ENCODE measurements at regions not wholly inside any gene's neighbourhood (a gene's known extent, or its start where the extent isn't known, plus 50 kb on each side); places are given as distances from the start of the nearest gene placed in this dataset.

DNA sequence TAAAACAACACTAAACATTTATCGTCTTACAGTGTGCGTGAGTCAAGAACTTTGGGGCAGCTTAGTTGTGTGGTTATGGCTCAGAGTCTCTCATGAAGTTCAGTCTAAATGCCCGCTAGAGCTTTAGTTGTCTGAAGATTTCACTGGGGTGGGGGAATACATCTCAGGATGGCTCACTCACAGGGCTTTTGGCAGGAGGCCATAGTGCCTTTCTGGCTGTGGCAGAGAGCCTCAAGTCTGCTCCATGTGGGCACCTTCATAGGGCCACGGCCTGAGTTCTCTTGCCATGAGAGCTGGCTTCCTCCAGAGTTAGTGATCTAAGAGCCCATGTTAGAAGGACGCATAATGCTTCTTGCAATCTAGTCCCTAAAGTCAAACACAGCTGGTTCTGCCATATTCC lies 258.8 kb upstream of the NUDT12 start:
- intact Hi-C loops (cut with micrococcal nuclease): no loop called here
- H3K4me3 Mint-ChIP-seq: no peak overlapping the region
- H3K36me3 Mint-ChIP-seq (ENCODE audit: low read depth): no peaks in the 10 kb centered on the region
- no peaks in the 10 kb centered on the region for H3K27me3 Mint-ChIP-seq
- H3K9me3 Mint-ChIP-seq: peaks cover 3% of the 10 kb centered on the region
- no peaks in the 10 kb centered on the region for H3K4me1 Mint-ChIP-seq (ENCODE audit: low read depth)
- no peak overlapping the region for H3K27ac Mint-ChIP-seq

DNA sequence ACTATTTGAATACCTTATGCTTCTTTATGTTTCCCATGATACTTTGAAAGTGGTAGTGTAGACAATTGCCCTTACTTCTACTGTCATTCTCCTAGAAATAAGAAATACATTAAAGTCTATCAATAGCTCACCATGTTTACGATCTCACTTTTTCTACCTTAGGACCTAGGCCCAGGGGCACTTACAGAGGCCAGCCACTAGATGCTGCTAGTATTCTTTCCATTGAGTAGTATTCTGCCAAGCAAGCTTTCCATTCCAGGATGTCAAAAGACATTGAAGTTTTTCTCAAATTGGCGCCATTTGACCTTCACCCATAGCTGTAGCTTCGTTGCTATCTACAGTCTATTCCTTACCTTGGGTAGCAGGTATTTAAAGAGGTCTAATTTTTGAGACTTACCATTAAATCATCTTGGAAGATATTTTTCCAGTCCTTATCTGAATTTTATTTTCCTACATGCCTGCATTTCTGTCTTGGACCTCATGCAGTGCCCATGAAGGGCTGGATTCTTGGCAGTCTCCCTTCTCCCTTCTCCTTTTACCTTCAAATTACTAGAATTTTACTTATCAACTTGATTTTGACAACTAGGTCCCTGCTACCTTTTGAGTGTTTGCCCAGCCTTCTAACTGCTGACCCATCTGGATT lies 246.0 kb upstream of the NUDT12 start:
- intact Hi-C loops (cut with micrococcal nuclease): no loop called here
- Mint-ChIP-seq H3K27ac (no peak overlapping the region), H3K9me3 (no peaks in the 10 kb centered on the region), H3K27me3 (no peaks in the 10 kb centered on the region), H3K4me1 (ENCODE audit: low read depth) (no peaks in the 10 kb centered on the region), H3K4me3 (no peak overlapping the region), H3K36me3 (ENCODE audit: low read depth) (no peaks in the 10 kb centered on the region)

GRCh38 chr5:103804711-103805110 lies 242.1 kb upstream of the NUDT12 start:
- intact Hi-C loops (cut with micrococcal nuclease): no loop called here
- no peak overlapping the region for H3K4me3 Mint-ChIP-seq
- no peaks in the 10 kb centered on the region for H3K9me3 Mint-ChIP-seq
- H3K36me3 Mint-ChIP-seq (ENCODE audit: low read depth): no peaks in the 10 kb centered on the region
- no peaks in the 10 kb centered on the region for H3K27me3 Mint-ChIP-seq
- H3K27ac Mint-ChIP-seq: no peak overlapping the region
- no peaks in the 10 kb centered on the region for H3K4me1 Mint-ChIP-seq (ENCODE audit: low read depth)

- intact Hi-C loops (cut with micrococcal nuclease): no loop called here
- Mint-ChIP-seq H3K27ac (no peak overlapping the region), H3K36me3 (ENCODE audit: low read depth) (no peaks in the 10 kb centered on the region), H3K27me3 (no peaks in the 10 kb centered on the region), H3K4me1 (ENCODE audit: low read depth) (no peaks in the 10 kb centered on the region), H3K4me3 (no peak overlapping the region), H3K9me3 (peaks cover 16% of the 10 kb centered on the region)
Observed at GRCh38 chr5:103801681-103802080, 239.1 kb upstream of the NUDT12 start.

- no peaks in the 10 kb centered on the region for H3K4me1 Mint-ChIP-seq (ENCODE audit: low read depth)
- H3K36me3 Mint-ChIP-seq (ENCODE audit: low read depth): no peaks in the 10 kb centered on the region
Observed at GRCh38 chr5:103800741-103801495, 238.3 kb upstream of the NUDT12 start.

GRCh38 chr5:103793595-103794182 lies 231.1 kb upstream of the NUDT12 start:
- Mint-ChIP-seq H3K4me1 (ENCODE audit: low read depth) (no peaks in the 10 kb centered on the region), H3K27me3 (no peaks in the 10 kb centered on the region), H3K9me3 (peaks cover 65% of the 10 kb centered on the region), H3K36me3 (ENCODE audit: low read depth) (no peaks in the 10 kb centered on the region), H3K27ac (no peak overlapping the region), H3K4me3 (no peak overlapping the region)
- intact Hi-C loops (cut with micrococcal nuclease): no loop called here

More at GRCh38 chr5:103800741-103801495, 238.3 kb upstream of the NUDT12 start:
- Mint-ChIP-seq H3K4me3 (no peak overlapping the region), H3K27ac (no peak overlapping the region), H3K9me3 (peaks cover 16% of the 10 kb centered on the region), H3K27me3 (no peaks in the 10 kb centered on the region)
- intact Hi-C loops (cut with micrococcal nuclease): no loop called here

DNA sequence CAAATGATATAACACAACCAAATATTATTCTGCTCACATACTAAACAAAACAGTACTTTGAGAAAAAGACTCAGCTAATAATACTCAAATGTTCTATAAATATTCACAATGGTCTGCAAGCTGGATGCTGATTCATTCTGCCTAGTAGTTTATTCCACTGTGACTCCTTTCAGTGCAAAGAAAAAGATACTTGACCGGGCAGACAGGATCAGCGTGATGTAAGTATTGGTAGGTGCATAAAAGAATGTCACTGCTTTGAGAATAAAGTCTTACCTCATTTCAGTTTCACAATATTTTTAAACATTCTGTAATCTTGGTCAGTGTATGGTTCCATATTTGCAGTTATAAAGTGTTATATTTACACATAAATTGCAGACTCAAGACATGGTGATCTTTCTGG lies 223.0 kb upstream of the NUDT12 start:
- intact Hi-C loops (cut with micrococcal nuclease): no loop called here
- Mint-ChIP-seq H3K27ac (no peak overlapping the region), H3K9me3 (peaks cover 17% of the 10 kb centered on the region)

DNA sequence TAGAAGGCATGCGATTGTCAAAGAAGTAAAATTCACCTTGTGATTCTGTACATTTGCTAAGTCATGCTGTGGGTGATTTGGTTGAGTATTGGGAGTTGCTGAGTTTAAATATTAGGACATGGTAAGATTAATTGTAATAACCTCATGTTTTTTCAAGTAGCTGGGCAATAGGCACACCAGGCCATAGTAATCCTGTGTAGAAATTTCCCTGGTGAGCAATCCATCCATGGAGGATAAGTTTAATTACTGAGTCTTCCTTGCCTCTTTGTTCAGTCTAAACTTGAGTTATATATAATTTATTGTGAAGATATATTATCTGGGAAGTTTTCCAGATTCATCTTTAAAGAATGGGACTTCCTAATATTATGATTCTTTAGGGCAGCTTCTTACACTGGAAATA lies 221.1 kb upstream of the NUDT12 start:
- peaks cover 5% of the 10 kb centered on the region for H3K9me3 Mint-ChIP-seq
- no peak overlapping the region for H3K27ac Mint-ChIP-seq
- no peaks in the 10 kb centered on the region for H3K36me3 Mint-ChIP-seq (ENCODE audit: low read depth)
- intact Hi-C loops (cut with micrococcal nuclease): no loop called here
- no peak overlapping the region for H3K4me3 Mint-ChIP-seq
- no peaks in the 10 kb centered on the region for H3K27me3 Mint-ChIP-seq
- H3K4me1 Mint-ChIP-seq (ENCODE audit: low read depth): no peaks in the 10 kb centered on the region

More for the DNA sequence above, 223.0 kb upstream of the NUDT12 start:
- Mint-ChIP-seq H3K4me1 (ENCODE audit: low read depth) (no peaks in the 10 kb centered on the region), H3K27me3 (no peaks in the 10 kb centered on the region), H3K4me3 (no peak overlapping the region), H3K36me3 (ENCODE audit: low read depth) (no peaks in the 10 kb centered on the region)

DNA sequence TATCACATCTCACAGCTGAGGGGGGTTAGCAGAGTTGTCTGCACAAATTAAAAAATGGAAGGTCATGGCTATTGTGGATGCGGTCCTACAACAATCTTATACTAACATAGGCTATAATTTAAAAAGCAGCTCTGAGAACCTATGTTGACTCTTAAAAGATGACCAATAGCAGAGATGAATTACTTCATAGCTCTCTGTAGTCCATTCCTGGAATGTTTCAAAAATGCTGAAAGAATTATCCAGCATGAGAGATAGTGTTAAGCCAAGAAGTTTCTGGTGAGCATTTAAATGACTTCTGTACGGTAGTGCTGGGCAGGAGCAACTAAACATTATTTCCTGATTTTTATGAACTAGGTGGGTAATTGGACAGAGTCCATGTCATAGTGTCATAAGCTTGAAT lies 218.2 kb upstream of the NUDT12 start:
- H3K4me3 Mint-ChIP-seq: no peak overlapping the region
- no peak overlapping the region for H3K27ac Mint-ChIP-seq
- intact Hi-C loops (cut with micrococcal nuclease): no loop called here
- no peaks in the 10 kb centered on the region for H3K36me3 Mint-ChIP-seq (ENCODE audit: low read depth)
- no peaks in the 10 kb centered on the region for H3K27me3 Mint-ChIP-seq
- H3K9me3 Mint-ChIP-seq: peaks cover 26% of the 10 kb centered on the region
- no peaks in the 10 kb centered on the region for H3K4me1 Mint-ChIP-seq (ENCODE audit: low read depth)

GRCh38 chr5:103774721-103775120 lies 212.1 kb upstream of the NUDT12 start:
- peaks cover 55% of the 10 kb centered on the region for H3K9me3 Mint-ChIP-seq
- H3K27me3 Mint-ChIP-seq: no peaks in the 10 kb centered on the region
- intact Hi-C loops (cut with micrococcal nuclease): no loop called here
- no peaks in the 10 kb centered on the region for H3K4me1 Mint-ChIP-seq (ENCODE audit: low read depth)
- H3K4me3 Mint-ChIP-seq: no peak overlapping the region
- no peak overlapping the region for H3K27ac Mint-ChIP-seq
- no peaks in the 10 kb centered on the region for H3K36me3 Mint-ChIP-seq (ENCODE audit: low read depth)

DNA sequence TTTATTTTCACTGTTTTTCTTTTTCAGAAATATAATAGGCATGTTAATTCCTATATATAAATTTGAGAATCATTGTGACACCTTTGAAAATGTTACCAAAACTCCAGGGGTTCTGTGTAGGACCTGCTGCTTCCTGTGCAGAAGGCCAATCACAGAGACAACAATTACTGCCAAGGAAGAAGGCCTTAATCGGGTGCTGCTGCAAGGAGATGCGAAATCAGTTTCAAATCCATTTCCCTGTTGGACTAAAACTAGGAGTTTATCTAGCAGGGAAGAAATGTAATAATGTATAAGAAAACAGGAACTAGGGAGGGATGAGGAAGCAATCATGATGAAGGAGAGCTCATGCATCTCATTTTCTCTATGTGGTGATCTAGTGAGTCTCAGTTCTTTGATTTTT lies 209.7 kb upstream of the NUDT12 start:
- intact Hi-C loops (cut with micrococcal nuclease): no loop called here
- Mint-ChIP-seq H3K4me3 (no peak overlapping the region), H3K36me3 (ENCODE audit: low read depth) (no peaks in the 10 kb centered on the region), H3K9me3 (peaks cover 43% of the 10 kb centered on the region), H3K4me1 (ENCODE audit: low read depth) (no peaks in the 10 kb centered on the region), H3K27me3 (no peaks in the 10 kb centered on the region), H3K27ac (no peak overlapping the region)

DNA sequence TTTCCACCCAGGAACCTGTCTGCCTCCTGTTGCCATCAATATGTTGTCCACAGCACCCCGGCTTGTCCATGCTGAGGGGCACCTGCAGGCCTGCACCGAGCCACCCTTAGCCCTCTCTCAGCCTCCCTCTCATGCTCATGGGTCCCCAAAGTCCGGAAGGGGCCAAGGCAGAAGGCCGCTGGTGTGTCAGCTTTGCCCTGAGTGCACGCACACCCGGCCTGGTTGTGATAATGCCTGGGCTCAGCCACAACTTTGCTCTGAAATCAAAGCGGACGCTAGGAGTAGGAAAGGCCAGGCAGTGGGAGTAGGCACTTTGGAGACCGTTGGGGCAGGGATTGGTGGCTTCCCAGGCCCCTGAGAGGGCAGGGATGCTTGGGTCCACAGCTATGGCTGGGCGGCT lies 201.8 kb upstream of the NUDT12 start:
- H3K36me3 Mint-ChIP-seq (ENCODE audit: low read depth): no peaks in the 10 kb centered on the region
- peaks cover 10% of the 10 kb centered on the region for H3K4me1 Mint-ChIP-seq (ENCODE audit: low read depth)
- peaks cover 9% of the 10 kb centered on the region for H3K9me3 Mint-ChIP-seq
- H3K27me3 Mint-ChIP-seq: no peaks in the 10 kb centered on the region
- no peak overlapping the region for H3K27ac Mint-ChIP-seq
- no peak overlapping the region for H3K4me3 Mint-ChIP-seq
- intact Hi-C loops (cut with micrococcal nuclease): no loop called here

DNA sequence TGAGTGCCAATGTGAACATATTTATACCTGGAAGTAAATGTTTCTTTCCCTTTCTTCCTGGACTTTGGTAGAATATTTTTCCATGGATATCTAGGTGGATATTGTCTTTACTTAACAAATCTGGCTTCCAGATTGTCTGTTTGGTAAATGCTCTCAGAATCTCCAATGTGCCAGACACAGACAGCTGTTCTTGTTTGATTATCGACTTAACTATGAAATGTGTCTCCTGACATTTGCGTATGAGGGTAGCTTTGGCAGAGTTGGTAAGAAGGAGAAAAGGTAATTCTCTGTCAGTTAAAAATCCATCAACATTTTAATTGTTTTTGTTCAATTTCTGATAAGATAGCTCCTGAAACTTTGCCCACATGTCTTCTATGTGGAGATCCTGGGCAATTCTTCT lies 196.4 kb upstream of the NUDT12 start:
- Mint-ChIP-seq H3K4me3 (no peak overlapping the region), H3K4me1 (ENCODE audit: low read depth) (no peaks in the 10 kb centered on the region), H3K27ac (no peak overlapping the region), H3K27me3 (no peaks in the 10 kb centered on the region), H3K36me3 (ENCODE audit: low read depth) (no peaks in the 10 kb centered on the region), H3K9me3 (no peaks in the 10 kb centered on the region)
- intact Hi-C loops (cut with micrococcal nuclease): no loop called here

DNA sequence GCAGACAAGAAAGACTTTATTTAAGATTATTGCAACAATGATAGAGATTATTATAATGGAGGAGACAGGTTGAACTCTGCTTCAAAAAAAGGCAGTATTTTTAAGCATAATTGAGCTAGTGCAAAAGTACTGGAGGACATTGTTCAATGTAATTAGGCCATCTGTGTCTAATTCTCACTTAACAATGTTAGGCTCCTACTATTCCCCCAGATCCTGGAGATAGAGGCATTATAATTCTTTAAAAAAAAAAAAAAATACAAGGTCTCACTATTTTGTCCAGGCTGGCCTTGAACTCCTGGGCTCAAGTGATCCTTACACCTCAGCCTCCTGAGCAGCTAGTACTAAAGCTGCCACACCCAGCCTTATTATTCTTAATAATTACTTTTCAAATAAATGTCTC lies 193.4 kb upstream of the NUDT12 start:
- no peaks in the 10 kb centered on the region for H3K36me3 Mint-ChIP-seq (ENCODE audit: low read depth)
- no peaks in the 10 kb centered on the region for H3K4me1 Mint-ChIP-seq (ENCODE audit: low read depth)
- H3K9me3 Mint-ChIP-seq: peaks cover 5% of the 10 kb centered on the region
- H3K4me3 Mint-ChIP-seq: no peak overlapping the region
- H3K27ac Mint-ChIP-seq: no peak overlapping the region
- H3K27me3 Mint-ChIP-seq: no peaks in the 10 kb centered on the region
- intact Hi-C loops (cut with micrococcal nuclease): no loop called here
